NT2/D1 (cell line): ENCODE measurements at regions not wholly inside any gene's neighbourhood (a gene's known extent, or its start where the extent isn't known, plus 50 kb on each side); places are given as distances from the start of the nearest gene placed in this dataset.

Experiments
- DNase-seq: peaks from one replicate; pipeline ENCODE4 v3.0.0-alpha.2; 2011; ENCODE audit warnings: low read depth, low spot score
- H3K27me3 ChIP-seq: 2 replicates; pipeline ENCODE4 v1.6.0; 2011; ENCODE audit warnings: mild to moderate bottlenecking; ENCODE audit not compliant: insufficient read length, insufficient read depth
- H3K36me3 ChIP-seq: 2 replicates; pipeline ENCODE4 v1.6.1; 2011; ENCODE audit warnings: mild to moderate bottlenecking, low read length, mixed read lengths; ENCODE audit not compliant: insufficient read depth, insufficient read length
- H3K4me1 ChIP-seq: 2 replicates; pipeline ENCODE4 v1.5.1; 2011; ENCODE audit not compliant: insufficient read depth, insufficient read length
- H3K4me3 ChIP-seq: 2 replicates; pipeline ENCODE4 v1.5.1; 2011; ENCODE audit warnings: low read depth; ENCODE audit not compliant: insufficient read length
- H3K9ac ChIP-seq: 2 replicates; pipeline ENCODE4 v1.6.0; 2011; ENCODE audit warnings: low read depth; ENCODE audit not compliant: insufficient read length
- H3K9me3 ChIP-seq: 2 replicates; pipeline ENCODE4 v1.5.1; 2011; ENCODE audit warnings: mild to moderate bottlenecking, low read length; ENCODE audit not compliant: insufficient read depth
- SUZ12 ChIP-seq: IDR thresholded peaks from 2 replicates; pipeline ENCODE4 v1.6.1; 2011; ENCODE audit not compliant: insufficient read length, insufficient read depth; ENCODE audit errors: extremely low read depth
- YY1 ChIP-seq: IDR thresholded peaks from 2 replicates; pipeline ENCODE4 v1.6.1; 2011; ENCODE audit not compliant: insufficient read length, insufficient read depth
- ZNF274 ChIP-seq: IDR thresholded peaks from 2 replicates; pipeline ENCODE4 v1.6.1; 2011; ENCODE audit warnings: mild to moderate bottlenecking, low read depth, low read length

DNA sequence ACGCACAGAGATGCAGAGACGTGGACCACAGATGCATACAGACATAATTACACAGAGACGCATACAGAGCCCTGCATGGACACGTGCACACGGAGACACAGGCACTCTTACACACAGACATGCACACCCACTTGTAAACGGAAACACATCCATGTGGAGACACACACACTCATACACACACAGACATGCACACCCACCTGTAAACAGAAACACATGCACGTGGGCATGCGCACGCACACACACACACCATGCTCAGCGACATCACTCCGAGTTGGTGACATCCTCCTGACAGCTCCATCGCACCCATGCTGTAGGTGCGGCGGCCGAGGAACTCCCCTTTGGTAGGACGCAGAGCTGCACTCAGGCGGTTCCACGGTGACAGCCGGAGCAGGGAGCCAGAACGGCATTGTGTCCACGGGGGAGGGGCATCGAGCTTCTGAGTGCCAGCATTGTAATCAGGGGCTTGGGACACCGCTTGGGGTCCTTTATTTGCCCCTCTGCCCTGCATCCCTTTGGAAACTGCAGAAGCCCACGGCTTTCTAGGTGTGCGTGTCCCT is 233.5 kb downstream of the RBFOX3 start:
- no peak overlapping the region for H3K9ac ChIP-seq
- peaks cover 13% of the 10 kb centered on the region for H3K4me1 ChIP-seq
- DNase-seq = no peak
- peaks cover 6% of the 10 kb centered on the region for H3K27me3 ChIP-seq
- H3K4me3 ChIP-seq = no peak overlapping the region
- H3K36me3 ChIP-seq = no peaks in the 10 kb centered on the region
- TF ChIP-seq YY1 (no peak), SUZ12 (no peak), ZNF274 (no peak)
- no peaks in the 10 kb centered on the region for H3K9me3 ChIP-seq

DNA sequence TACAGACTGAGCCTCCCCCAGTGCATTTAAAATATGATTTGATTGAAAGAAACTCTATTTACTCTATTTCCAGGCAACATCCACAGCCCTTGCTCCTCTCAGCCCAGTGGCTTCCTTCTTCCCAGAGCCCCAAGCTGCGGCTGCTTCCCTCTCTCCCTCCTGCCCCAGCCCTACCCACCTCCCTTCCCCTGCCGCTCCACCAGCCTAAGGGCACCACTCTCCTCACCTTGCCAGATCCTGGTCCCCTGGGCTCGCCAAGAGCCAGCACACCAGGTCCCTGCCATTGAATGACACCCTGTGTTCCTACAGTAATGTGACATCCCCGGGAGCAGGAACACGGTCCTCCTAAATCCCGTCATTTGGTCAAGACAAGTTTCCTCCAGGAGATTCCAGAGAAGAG is 236.0 kb downstream of the RBFOX3 start:
- Histone ChIP-seq H3K36me3 (no peaks in the 10 kb centered on the region), H3K4me3 (no peak overlapping the region), H3K4me1 (peaks cover 13% of the 10 kb centered on the region), H3K27me3 (peaks cover 3% of the 10 kb centered on the region), H3K9ac (no peak overlapping the region), H3K9me3 (no peaks in the 10 kb centered on the region)
- TF ChIP-seq ZNF274 (no peak), YY1 (no peak), SUZ12 (no peak)
- no peak for DNase-seq

DNA sequence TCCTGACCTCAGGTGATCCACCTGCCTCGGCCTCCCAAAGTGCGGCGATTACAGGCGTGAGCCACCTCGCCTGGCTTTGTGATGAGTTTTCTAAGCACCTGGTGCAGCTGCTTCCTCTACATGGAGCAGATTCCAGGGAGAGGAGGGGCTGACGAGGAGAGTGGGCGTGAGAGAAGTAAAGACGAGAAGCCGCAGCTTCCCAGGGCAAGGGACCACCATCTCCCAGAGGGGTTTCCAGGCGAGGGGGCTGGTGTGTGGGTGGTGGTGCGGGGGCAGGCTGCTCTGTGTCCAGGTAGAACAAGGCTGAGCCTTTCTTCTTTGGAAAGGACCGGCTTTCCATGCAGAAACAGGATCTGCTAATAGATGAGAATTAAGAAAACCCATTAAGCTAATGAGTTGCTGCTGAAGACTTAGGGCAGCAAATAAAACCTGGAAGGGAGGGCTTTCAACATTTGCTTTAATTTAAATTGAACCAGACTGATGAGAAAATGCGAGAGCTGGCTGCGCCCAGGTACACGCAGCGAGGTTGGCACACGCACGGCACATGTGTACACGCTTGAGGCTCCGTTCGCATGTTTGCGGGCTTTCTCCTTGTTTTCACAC is 236.7 kb downstream of the RBFOX3 start:
- H3K27me3 ChIP-seq = no peaks in the 10 kb centered on the region
- TF ChIP-seq ZNF274 = no peak
- TF ChIP-seq SUZ12 = no peak
- TF ChIP-seq YY1 = no peak
- H3K9ac ChIP-seq = no peak overlapping the region
- H3K9me3 ChIP-seq = no peaks in the 10 kb centered on the region
- DNase-seq = no peak
- H3K4me1 ChIP-seq = peaks cover 13% of the 10 kb centered on the region
- no peaks in the 10 kb centered on the region for H3K36me3 ChIP-seq
- no peak overlapping the region for H3K4me3 ChIP-seq

DNA sequence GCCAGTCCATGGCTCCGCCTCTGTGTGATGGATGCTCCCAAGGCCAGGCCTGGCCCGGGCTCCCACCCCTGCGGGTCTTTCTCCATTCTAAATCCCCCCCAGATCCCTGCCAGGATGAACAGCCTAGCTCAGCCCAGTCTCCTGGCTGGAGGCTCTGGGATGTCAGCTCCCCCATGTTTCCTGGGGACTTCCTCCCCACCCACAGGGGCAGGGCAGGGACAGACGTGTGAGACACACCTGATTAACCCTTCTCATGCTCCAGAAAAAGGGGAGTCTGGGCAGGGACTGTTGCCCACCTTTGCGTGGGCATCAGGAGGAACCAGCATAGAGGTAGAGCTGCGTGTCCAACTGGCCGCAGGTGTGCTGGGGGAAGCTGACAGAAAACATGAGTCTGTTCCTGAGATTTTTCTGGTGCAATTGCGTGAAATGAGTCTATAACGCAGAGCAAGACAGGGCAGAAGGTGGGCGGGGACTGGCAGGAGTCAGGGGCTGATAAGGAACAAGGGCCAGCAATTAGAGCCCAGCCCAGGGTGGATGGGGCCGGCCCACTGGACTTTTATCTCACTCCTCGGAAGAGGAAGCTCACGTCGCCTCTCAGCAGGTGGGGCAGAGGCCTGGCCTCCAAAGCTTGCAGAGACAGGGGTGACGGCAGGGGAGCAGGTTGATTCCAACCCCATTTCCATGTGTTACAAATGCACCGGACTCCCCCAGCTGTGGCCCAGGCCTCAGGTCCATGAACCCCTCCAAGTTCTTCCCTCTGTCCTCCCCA is 238.2 kb downstream of the RBFOX3 start:
- Histone ChIP-seq H3K9me3 (no peaks in the 10 kb centered on the region), H3K27me3 (no peaks in the 10 kb centered on the region), H3K4me1 (peaks cover 13% of the 10 kb centered on the region), H3K36me3 (no peaks in the 10 kb centered on the region), H3K4me3 (no peak overlapping the region), H3K9ac (no peak overlapping the region)
- no peak for DNase-seq
- TF ChIP-seq YY1 (no peak), ZNF274 (no peak), SUZ12 (no peak)

DNA sequence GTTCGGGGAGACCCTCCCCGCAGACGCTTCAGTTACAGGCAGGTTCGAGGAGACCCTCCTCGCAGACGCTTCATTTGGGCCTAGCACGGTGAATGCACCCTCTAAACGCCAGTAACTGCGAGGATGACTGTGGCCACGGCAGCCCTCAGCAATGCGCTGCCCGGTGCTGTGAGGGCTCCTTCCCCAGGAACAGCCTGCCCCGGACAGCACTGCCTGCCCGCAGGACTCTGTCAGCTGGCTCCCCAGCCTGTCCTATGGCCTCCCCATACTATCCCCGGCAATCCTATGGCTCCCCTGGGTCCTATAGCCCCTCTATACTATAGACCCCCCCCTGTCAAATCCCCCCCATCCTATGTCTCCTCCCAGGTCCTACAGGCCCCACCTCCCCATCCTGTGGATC is 238.9 kb downstream of the RBFOX3 start:
- TF ChIP-seq YY1 = no peak
- no peak for TF ChIP-seq ZNF274
- TF ChIP-seq SUZ12 = no peak
- Histone ChIP-seq H3K27me3 (peaks cover under 1% of the 10 kb centered on the region), H3K36me3 (no peaks in the 10 kb centered on the region), H3K4me3 (no peak overlapping the region), H3K9ac (no peak overlapping the region), H3K4me1 (peaks cover 8% of the 10 kb centered on the region), H3K9me3 (no peaks in the 10 kb centered on the region)
- no peak for DNase-seq

DNA sequence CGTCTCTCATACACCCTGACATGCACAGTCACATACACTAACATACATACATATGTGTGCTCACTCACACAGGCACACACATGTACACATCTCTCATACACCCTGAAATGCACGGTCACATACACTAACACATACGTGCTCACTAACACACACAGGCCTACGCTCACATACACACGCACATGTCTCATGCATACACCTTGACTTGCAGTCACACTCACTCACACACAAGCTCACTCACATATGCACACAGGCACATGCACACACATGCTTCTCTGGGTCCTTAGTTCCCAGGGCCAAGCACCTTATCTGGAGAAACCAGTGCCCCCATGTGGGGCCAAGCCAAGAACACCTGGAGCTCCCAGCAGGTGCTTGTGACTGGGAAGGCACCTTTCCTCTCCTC is 240.3 kb downstream of the RBFOX3 start:
- H3K36me3 ChIP-seq = no peaks in the 10 kb centered on the region
- H3K27me3 ChIP-seq = peaks cover 8% of the 10 kb centered on the region
- TF ChIP-seq ZNF274 (no peak), YY1 (no peak), SUZ12 (no peak)
- H3K9me3 ChIP-seq = no peaks in the 10 kb centered on the region
- no peak overlapping the region for H3K4me3 ChIP-seq
- DNase-seq = no peak
- no peak overlapping the region for H3K9ac ChIP-seq
- H3K4me1 ChIP-seq = peaks cover 6% of the 10 kb centered on the region

DNA sequence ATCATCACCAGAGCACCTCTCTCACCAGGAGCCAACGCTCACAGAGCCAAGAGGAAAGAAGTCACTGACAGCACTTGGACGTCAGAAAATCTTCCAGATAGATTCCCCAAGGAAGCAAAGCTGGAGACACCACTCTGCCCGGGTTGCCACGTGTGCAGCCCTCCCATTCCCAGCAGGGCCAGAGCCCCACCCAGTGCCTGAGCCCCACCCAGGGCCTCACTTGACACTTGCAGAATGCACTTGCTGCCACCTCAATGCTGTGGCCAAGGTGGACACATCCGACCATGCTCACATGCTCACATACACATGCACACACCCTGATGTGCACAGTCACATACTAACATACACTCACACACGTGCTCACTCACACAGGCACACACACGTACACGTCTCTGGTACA is 240.7 kb downstream of the RBFOX3 start:
- Histone ChIP-seq H3K4me3 (no peak overlapping the region), H3K36me3 (no peaks in the 10 kb centered on the region), H3K27me3 (peaks cover 8% of the 10 kb centered on the region), H3K4me1 (peaks cover 6% of the 10 kb centered on the region), H3K9me3 (no peaks in the 10 kb centered on the region), H3K9ac (no peak overlapping the region)
- TF ChIP-seq ZNF274 (no peak), SUZ12 (no peak), YY1 (no peak)
- no peak for DNase-seq

DNA sequence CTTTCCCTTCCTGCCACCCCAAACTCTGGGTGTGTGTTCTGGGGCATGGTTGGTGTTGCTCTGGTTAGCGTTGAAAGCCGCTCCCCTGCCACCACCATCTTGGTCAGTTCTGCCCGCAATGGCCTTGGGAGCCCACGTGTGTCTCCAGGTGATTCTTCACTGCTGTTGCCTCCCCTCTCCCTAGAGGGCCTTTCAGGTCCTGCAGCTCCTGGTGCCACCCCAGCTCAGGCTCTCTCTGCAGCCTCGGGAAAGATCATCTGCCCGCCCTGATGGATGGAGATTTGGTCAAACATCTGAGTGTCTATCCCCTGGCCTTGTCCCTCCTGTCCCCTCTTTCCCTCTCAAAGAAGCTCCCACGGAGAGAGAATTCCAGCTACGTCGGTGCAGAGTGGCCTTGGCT is 241.3 kb downstream of the RBFOX3 start:
- no peak overlapping the region for H3K9ac ChIP-seq
- H3K4me3 ChIP-seq = no peak overlapping the region
- H3K27me3 ChIP-seq = peaks cover 8% of the 10 kb centered on the region
- no peaks in the 10 kb centered on the region for H3K9me3 ChIP-seq
- no peaks in the 10 kb centered on the region for H3K36me3 ChIP-seq
- DNase-seq = no peak
- peaks cover 6% of the 10 kb centered on the region for H3K4me1 ChIP-seq
- TF ChIP-seq ZNF274 = no peak
